NOMO-1 (cell line): ENCODE measurements at regions not wholly inside any gene's neighbourhood (a gene's known extent, or its start where the extent isn't known, plus 50 kb on each side); places are given as distances from the start of the nearest gene placed in this dataset.

Experiments
- DNase-seq, 2 experiments: peaks; one replicate each; lab custom pipeline; 2025; ENCODE audit not compliant: unreplicated experiment in 2 of 2; lab: John Stamatoyannopoulos, UW

- DNase-seq, result peak; percentile 44 to 67
These were observed 57.6 kb upstream of the SLC6A11 start for GRCh38 chr3:10758304-10759037.

- no peak for DNase-seq
These were observed 56.5 kb upstream of the SLC6A11 start for GRCh38 chr3:10759495-10759894.

- DNase-seq, result no peak
These were observed 55.8 kb upstream of the SLC6A11 start for GRCh38 chr3:10760199-10760598.

- DNase-seq, result no peak
These were observed 54.4 kb upstream of the SLC6A11 start for GRCh38 chr3:10761583-10761982.

GRCh38 chr3:10762116-10762515 lies 53.9 kb upstream of the SLC6A11 start:
- DNase-seq, result no peak

- DNase-seq, result no peak
These were observed 53.3 kb upstream of the SLC6A11 start for GRCh38 chr3:10762611-10763247.

GRCh38 chr3:10763248-10763620 lies 52.8 kb upstream of the SLC6A11 start:
- no peak for DNase-seq

DNA sequence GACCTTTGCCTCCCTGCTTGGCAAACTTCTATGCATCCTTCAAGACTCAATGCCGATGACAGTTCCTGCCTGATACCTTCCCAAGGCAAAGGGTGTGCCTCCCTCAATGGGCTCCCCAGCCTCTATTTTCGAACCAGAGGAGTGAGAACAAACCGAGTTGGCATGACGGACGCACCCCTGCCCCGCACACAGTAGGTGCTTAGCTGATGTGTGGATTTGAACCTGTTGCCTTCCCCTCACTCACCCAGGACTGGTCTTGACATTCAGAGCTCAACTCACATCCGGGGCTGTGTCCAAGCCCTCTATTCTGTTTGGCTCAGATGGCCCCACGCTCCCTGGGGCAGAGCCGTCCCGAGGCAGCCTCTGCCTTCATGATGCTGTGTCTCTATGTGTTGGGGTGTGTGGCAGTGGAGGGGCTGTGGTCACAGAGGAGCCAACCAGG lies 52.2 kb upstream of the SLC6A11 start:
- no peak for DNase-seq

DNA sequence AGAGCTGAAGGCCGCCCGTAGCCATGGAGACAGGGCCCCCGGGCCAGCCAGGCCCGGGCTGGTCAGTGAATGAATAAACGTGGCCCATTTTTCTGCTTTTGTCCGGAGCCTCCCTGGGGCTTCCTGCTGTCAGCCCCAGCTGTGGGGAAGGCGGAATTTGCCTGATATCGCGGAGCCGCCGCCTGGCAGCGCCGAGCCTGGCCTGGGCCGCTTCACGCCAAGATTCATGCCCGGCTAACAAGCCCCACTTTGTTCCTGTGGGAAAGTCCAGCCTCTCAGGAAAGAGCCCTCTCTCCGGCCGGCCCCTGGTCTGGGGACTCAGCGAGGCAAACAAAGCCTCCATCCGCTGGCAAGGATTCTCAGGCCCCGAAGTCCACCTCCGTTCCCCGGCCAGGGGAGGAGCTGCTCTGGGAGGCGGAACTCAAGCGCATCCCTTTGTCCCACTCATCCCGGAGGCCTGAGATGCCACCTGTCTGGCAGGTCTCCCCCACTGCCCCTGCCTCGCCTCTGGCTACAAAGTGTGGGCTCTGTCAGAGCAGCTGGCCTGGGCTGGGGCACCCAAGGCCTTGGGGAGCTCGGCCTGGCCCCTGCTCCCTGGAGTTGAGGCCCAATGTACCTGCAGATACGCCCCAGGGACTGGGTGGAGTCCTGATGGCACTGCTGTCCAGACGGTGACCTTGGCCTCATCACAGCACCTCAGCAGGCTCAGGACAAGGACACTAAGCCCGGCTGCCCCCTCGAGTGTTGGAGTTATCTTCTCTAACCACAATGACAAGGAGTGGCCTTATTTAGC lies 51.6 kb upstream of the SLC6A11 start:
- DNase-seq, result no peak

DNA sequence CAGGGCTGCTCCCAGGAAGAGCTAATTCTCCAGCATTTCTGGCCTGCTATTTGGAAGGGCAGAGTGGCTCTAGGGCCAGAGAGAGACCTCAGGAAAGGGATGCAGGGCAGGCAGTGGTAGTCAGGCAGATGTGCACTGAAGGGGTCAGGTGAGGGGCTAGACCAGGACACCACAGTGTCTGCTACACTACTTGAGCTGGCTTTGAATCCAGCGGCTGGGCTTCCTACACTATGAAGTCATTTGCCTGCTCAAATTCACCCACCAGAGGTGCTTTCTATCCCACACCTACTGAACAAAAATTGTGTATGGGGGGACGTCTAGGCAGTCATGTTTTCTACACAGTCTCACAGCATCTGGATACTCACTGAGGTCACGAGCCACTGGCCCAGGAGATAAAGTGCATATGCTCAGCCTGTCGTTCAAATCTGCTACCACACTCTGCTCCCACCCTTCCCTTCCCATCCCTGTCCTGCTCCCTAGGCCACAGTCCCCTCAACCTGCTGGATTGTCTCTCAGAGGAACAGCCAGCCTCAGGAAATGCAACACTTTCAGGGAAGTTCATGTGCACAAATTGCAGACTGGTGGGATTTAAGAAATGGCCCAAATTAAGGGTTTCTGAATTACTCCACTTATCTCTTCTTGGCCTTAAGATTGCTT lies 49.9 kb upstream of the SLC6A11 start:
- no peak for DNase-seq
